NCI-H524 (cell line): ENCODE measurements at regions not wholly inside any gene's neighbourhood (a gene's known extent, or its start where the extent isn't known, plus 50 kb on each side); places are given as distances from the start of the nearest gene placed in this dataset.

Experiments
- DNase-seq, 2 experiments: peaks; one replicate each; lab custom pipeline; 2025; lab: John Stamatoyannopoulos, UW

DNA sequence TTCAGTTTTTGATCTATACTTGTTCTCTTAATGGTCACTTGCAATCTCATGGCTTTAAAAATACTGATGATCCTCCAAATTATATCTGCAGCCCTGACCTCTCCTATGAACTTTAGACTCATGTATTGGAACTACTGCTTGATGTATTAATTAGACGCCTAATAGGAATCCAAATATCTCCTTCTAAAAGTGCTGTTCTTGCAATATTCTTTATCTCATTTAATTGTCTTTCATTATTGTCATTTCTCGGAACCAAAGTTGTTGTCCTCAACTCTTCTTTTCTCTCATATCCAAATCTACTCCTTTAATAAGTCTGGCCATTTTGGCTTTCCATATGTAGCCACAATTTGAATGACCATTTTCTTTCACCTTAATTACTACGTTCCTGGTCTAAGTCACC, 907.6 kb upstream of the SEL1L start:
- no peak for DNase-seq

GRCh38 chr14:82445810-82446570, 912.3 kb upstream of the SEL1L start:
- no peak for DNase-seq

GRCh38 chr14:82447586-82447985, 913.9 kb upstream of the SEL1L start:
- DNase-seq, result peak; percentile 56 to 84

DNA sequence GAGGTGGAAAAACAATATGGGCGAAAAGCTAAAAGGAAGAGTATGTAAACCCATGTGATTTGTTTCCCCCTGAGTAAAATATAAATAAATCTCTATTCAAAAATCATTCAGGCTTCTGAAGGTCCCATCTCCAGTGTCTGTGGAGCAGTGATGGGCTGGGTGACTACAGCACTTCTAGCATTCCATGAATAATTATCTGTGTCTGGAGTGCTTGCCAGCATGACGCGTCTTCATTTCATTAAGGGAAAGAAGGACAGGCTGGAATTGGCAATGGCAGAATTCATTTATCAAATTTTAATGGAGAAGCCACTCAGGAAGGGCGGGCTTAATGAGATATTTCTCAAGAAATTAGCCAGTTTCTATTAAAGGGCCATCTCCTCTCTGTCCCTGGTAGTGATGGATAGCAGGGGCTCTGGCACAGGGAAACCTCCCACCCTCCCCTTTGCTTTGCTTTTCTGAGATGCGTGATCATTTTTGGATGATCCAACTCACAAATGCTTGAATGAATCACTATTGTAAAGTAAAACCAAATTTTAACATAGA, 916.3 kb upstream of the SEL1L start:
- no peak for DNase-seq

DNA sequence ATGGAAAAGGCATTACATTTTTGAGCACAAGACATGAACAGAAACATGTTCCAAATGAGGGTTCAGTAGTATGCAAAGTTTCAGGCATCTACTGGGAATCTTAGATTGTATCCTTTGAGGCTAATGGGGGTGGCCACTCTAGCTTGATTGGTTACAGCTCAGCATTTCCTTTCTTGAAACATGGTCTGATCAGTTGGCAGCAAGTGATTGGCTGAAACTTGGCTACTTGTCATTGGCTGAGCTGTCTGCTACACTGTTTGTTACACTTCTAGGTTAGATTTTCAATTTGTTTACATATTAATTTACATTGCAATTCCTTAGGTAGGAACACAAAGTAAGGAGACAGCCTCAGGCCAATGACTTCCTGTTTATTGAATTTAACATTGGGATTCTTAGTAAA, 918.0 kb upstream of the SEL1L start:
- no peak for DNase-seq

GRCh38 chr14:82482345-82482744, 948.7 kb upstream of the SEL1L start:
- DNase-seq, result no peak

DNA sequence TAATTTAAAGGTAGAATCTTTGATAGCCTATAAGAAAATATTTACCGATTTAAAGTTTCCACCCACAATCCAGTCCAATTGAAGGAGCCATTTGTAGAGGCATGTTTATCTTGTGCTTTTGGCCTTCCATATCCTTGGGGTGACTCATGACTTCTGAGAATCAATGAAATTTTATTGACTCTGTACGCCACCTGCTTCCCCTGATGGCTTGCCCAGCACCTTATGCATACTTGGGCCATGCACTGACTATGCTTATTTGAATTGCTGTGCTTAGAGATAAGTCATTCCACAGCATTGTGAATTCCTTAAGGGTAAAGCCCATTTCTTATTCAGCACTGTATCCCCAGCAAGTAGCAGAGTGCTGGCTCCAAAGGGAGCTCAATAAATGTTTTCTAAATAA, 954.8 kb upstream of the SEL1L start:
- no peak for DNase-seq

- DNase-seq, result no peak
Measured at GRCh38 chr14:82490397-82490796, 956.7 kb upstream of the SEL1L start.

GRCh38 chr14:82492157-82492556, 958.5 kb upstream of the SEL1L start:
- peak in 1 of 2 experiments; percentile 35 for DNase-seq

DNA sequence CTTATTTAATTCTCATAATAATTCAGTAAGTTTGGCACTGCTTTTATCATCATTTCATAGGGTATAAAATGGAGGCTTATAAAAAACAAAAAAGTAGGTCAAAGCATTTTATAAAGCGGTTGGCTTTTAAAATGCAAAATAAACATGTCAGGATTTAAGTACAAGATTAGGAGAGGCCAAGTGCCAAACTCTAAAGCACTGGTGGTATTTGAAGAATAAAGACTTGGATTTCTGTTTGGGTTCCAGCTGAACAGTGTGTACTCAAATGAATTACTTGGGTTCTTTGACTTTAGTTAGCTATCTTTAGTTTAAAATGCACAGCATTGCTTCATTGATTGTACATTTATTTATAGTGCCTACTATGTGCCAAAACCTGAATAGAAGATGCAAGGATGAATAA, 966.6 kb upstream of the SEL1L start:
- DNase-seq, result no peak

GRCh38 chr14:82501554-82501953, 967.9 kb upstream of the SEL1L start:
- DNase-seq, result peak; percentile 76 to 91

DNA sequence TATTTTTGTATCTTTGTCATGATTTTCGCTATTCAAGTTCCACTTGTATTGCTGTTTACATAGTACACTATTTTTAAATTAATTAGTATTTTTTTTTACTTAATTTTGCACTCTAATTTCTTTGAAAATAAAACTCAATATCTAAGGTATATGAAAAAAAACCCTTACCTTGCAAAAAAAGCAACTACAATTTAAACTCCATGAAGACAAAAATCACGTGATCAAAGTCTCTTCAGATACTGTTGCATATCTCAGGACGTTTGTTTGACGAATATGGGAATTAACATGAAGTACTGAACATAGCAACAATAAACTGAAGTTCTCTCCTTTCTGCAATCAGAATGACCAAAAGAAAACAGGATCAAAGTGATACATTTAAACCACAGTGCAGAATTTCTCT, 968.4 kb upstream of the SEL1L start:
- no peak for DNase-seq

- no peak for DNase-seq
Measured at GRCh38 chr14:82504894-82505293, 971.2 kb upstream of the SEL1L start.

GRCh38 chr14:82510007-82510406, 976.4 kb upstream of the SEL1L start:
- DNase-seq, result no peak

- DNase-seq, result no peak
Measured at GRCh38 chr14:82511399-82511798, 977.7 kb upstream of the SEL1L start.

- no peak for DNase-seq
Measured at GRCh38 chr14:82520765-82521164, 987.1 kb upstream of the SEL1L start.

GRCh38 chr14:82521191-82521590, 987.5 kb upstream of the SEL1L start:
- no peak for DNase-seq

GRCh38 chr14:82528016-82528415, 994.4 kb upstream of the SEL1L start:
- DNase-seq, result peak; percentile 12 to 80

GRCh38 chr14:82533351-82533750, 999.7 kb upstream of the SEL1L start:
- DNase-seq, result no peak

DNA sequence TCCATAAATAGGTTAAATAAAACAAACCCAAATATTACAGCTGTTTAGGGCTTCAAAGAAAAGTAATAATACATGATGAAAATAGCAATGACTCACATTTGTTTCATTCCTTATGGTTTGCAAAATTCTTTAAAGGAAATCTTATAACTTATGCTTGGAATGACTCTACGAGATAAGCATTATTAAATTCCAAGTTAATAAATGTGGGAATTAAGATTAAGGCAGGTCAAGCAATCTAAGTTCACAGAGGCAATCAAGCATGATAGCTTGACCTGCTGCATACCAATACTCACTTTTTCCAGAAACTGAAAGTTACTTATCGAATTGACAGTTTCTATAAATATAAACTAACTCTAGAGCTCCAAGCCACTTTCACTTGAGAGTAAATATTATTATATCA, 1002.9 kb upstream of the SEL1L start:
- no peak for DNase-seq

- no peak for DNase-seq
Measured at GRCh38 chr14:82537831-82538230, 1004.2 kb upstream of the SEL1L start.

DNA sequence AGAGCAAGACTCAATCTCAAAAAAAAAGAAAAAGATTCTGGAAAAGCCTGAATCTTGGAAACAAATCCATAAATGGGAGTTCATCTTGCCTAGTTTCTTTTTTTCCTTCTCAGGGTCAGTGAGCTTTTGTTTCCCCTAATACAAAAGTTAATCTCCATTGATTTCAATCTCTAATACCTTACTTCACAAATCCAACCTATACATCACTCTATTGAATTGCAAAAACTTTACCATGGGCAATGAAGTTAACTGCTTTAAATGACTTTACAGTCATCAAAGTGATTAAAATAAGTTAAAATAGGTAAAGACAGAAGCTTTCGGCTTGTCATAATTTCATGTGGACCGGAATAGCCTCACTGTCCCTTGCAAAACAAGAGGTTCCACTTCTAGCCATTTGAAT, 1012.7 kb upstream of the SEL1L start:
- DNase-seq, result no peak

DNA sequence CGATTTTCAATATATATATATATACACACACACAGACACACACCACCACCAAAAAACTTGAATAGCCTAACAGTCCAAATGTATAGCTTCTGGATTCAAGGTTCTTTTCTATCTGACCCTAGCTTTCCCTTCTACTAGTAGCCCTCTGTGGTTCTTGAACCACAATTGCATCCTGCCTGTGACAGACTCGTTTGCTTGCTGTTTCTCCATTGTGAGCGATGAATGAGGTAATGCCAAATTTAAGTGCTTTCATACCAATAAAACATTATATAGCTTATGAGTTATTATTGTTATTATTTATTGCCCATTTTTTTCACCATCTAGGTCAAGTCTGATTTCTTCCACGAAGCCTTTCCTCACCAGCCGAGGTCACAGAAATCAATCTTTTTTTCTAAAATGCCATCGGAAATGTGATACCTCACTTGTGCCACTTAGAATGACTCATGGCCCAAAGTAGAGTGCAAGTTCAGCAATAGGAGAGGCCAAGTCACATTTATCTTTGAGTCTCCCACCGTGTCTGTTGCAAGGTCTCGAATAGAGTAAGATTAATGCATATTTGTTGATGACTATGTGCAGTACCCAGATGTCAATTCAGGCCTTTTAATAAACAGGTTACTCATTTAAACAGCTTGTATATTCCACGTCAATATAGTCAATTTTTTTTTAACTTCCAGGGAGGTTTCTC, 1015.8 kb upstream of the SEL1L start:
- no peak for DNase-seq
